ENCODE measurements at regions not wholly inside any gene's neighbourhood (a gene's known extent, or its start where the extent isn't known, plus 50 kb on each side); places are given as distances from the start of the nearest gene placed in this dataset.

DNA sequence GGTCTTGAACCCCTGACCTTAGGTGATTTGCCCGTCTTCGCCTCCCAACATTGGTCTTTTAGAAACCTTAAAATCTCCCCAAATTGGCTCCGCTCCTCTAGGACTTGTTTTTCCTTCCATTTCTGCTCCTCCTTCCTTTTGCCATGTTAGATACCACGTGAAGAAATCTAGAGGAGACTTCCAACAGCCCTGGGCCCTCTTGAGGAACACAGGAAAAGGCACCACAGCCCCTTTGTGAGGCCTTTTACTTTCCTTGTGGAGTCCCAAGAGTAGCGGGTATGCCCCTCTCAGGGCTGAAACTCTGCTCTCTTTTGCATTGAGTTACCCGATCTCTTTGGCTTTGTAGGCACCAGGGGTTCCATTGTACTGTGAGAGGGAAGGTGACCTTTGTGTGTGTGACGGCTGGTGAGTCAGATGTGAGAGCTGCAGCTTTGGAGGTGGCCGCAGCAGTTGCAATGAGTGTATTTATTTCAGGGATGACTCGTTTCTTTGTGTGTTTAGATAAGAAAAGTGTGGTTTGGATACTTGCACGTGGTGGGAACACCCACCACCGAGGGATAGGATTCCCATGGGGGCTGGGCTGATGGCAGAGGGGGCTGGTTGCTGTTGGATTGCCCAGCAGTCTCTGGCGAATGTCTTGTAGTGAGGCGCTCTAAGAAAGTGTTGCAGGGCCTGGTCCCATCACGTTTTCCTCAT lies 218.4 kb upstream of the HS6ST1 start:
- WGBS, 2 donors = 82 to 83% methylated on average over 14 of the region's 14 CpGs
- intact Hi-C loops (cut with DNase I) = loop anchor here in 1 of 3 donors (10.0 kb wide), 1 partner anchor 212 kb away; no protein-coding TSS in a partner anchor
- Histone ChIP-seq H3K36me3 (no peaks in the 10 kb centered on the region), H3K27me3 (no peaks in the 10 kb centered on the region), H3K9me3 (no peaks in the 10 kb centered on the region), H3K4me1 (no peaks in the 10 kb centered on the region), H3K4me3 (no peak overlapping the region), H3K27ac (no peak overlapping the region)
- DNase-seq = no peak
- no peak for FAIRE-seq
- TF ChIP-seq, protein P1, sequence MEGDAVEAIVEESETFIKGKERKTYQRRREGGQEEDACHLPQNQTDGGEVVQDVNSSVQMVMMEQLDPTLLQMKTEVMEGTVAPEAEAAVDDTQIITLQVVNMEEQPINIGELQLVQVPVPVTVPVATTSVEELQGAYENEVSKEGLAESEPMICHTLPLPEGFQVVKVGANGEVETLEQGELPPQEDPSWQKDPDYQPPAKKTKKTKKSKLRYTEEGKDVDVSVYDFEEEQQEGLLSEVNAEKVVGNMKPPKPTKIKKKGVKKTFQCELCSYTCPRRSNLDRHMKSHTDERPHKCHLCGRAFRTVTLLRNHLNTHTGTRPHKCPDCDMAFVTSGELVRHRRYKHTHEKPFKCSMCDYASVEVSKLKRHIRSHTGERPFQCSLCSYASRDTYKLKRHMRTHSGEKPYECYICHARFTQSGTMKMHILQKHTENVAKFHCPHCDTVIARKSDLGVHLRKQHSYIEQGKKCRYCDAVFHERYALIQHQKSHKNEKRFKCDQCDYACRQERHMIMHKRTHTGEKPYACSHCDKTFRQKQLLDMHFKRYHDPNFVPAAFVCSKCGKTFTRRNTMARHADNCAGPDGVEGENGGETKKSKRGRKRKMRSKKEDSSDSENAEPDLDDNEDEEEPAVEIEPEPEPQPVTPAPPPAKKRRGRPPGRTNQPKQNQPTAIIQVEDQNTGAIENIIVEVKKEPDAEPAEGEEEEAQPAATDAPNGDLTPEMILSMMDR (IDR thresholded peaks at IDR 0.05) = no peak
- peak in 1 of 4 donors; percentile 31 for ATAC-seq

DNA sequence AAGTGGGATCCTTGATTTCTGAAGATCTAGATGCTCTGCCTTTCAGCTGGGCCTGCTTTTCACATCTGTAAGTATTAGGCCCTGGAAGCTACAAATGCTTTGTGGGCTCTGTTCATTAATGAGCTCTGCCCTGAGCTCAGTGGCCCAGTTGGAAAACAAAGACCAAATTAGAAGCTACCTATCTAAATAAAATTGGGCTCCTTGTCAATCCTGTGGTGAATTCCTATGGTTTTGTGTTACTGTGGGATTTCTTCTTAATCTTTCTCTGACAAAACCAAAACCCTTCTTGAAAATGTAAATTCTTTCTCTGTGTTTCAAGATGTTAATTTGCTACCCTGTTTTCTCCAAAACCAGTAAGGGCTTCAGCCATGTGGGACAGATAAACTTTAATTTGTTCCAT lies 219.0 kb upstream of the HS6ST1 start:
- H3K36me3 ChIP-seq = no peaks in the 10 kb centered on the region
- intact Hi-C loops (cut with DNase I) = loop anchor here in 1 of 3 donors (10.0 kb wide), 1 partner anchor 213 kb away; no protein-coding TSS in a partner anchor
- DNase-seq (no peak), ATAC-seq (no peak), FAIRE-seq (no peak)
- H3K4me3 ChIP-seq = no peak overlapping the region
- H3K27ac ChIP-seq = no peak overlapping the region
- no peaks in the 10 kb centered on the region for H3K4me1 ChIP-seq
- TF ChIP-seq, protein P1 (IDR thresholded peaks at IDR 0.05) = no peak
- H3K27me3 ChIP-seq = no peaks in the 10 kb centered on the region
- no peaks in the 10 kb centered on the region for H3K9me3 ChIP-seq

DNA sequence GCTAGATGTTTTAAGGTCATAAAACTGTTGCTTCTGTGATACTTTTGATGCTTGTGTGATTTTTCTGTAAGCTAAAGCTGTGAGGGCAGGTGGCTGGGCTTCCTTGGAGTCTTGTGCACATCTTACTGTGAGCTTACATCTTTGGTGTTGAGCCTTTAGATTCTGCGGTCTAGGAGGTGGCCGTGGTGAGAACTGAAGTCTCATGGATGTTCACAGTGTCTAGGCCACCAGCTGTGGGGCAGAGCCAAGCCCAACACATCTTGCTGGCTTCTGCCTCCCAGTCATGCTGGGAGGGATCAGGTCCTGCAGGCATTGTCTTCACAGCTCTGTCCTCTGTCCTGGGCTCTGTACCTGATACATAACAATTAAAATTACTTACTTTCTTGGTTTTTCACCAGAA lies 219.7 kb upstream of the HS6ST1 start:
- Histone ChIP-seq H3K27ac (no peak overlapping the region), H3K36me3 (no peaks in the 10 kb centered on the region), H3K4me1 (no peaks in the 10 kb centered on the region), H3K27me3 (no peaks in the 10 kb centered on the region), H3K4me3 (no peak overlapping the region), H3K9me3 (no peaks in the 10 kb centered on the region)
- TF ChIP-seq, protein P1 (IDR thresholded peaks at IDR 0.05) = no peak
- 96 to 98% methylated on average over 2 of the region's 2 CpGs for WGBS, 2 donors
- no peak for ATAC-seq
- no peak for FAIRE-seq
- DNase-seq = no peak
- intact Hi-C loops (cut with DNase I) = loop anchor here in 1 of 3 donors (10.0 kb wide), 1 partner anchor 214 kb away; no protein-coding TSS in a partner anchor

DNA sequence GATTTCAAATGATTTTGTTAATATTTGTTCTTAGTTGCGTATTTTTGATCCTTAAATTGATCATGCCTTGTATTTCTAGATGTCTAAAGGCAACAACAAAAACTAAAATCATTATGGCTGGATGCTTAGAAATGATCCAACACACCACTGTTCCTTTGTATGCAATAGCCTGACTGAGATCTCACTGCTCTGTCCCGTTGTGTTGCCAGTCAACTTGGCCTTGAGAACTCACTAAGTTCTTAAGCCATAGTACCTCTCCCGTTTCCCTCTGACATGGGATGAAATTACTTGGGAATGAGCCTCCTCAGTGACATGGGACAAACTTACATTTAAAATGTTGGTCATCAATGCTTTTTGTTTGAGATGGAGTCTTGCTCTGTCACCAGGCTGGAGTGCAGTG lies 222.0 kb upstream of the HS6ST1 start:
- 94% methylated on average over 3 of the region's 3 CpGs for WGBS, 2 donors
- no peak for ATAC-seq
- no peaks in the 10 kb centered on the region for H3K36me3 ChIP-seq

DNA sequence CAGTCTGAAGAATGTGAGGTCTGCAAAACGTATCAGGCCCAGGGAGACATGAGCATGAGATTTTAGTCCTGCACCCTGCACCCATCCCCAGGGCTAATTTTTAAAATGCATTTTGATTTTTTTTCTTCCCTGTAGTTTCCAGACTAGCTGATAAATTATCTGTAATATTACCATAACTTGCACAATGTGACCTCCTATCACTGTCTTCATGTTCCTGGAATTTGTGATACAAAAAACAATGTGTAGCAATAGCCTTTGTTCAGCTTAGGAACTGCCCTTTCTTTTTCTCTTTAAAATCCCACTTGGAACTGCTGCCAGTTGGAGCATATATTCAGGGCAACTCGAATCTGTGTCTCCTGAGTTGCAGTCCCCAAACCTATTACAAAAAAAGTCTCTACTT lies 222.8 kb upstream of the HS6ST1 start:
- intact Hi-C loops (cut with DNase I) = no loop called here
- Histone ChIP-seq H3K9me3 (no peaks in the 10 kb centered on the region), H3K27me3 (no peaks in the 10 kb centered on the region), H3K4me1 (no peaks in the 10 kb centered on the region), H3K36me3 (no peaks in the 10 kb centered on the region), H3K4me3 (no peak overlapping the region), H3K27ac (no peak overlapping the region)
- WGBS, 2 donors = 70 to 75% methylated on average over 2 of the region's 2 CpGs
- ATAC-seq (peak in 2 of 4 donors; percentile 29 to 35), FAIRE-seq (no peak), DNase-seq (no peak)
- TF ChIP-seq, protein P1 (IDR thresholded peaks at IDR 0.05) = no peak

More for the DNA sequence above, 222.0 kb upstream of the HS6ST1 start:
- no peaks in the 10 kb centered on the region for H3K4me1 ChIP-seq
- no peak for FAIRE-seq
- no peaks in the 10 kb centered on the region for H3K27me3 ChIP-seq
- H3K9me3 ChIP-seq = no peaks in the 10 kb centered on the region
- no peak for DNase-seq
- no peak overlapping the region for H3K4me3 ChIP-seq
- no peak overlapping the region for H3K27ac ChIP-seq
- TF ChIP-seq, protein P1 (IDR thresholded peaks at IDR 0.05) = no peak
- intact Hi-C loops (cut with DNase I) = no loop called here

Data from pancreas (tissue), 10 donors.